Loucy (cell line): ENCODE measurements at regions not wholly inside any gene's neighbourhood (a gene's known extent, or its start where the extent isn't known, plus 50 kb on each side); places are given as distances from the start of the nearest gene placed in this dataset.

Experiments
- H2AFZ ChIP-seq: fragments of 200-600 bp; sonication (generic); 2 replicates; pipeline ENCODE4 v1.6.0; 2016; ENCODE audit warnings: antibody characterized with exemption, mild to moderate bottlenecking, low read length, moderate library complexity
- H3F3A ChIP-seq: fragments of 200-600 bp; 2 replicates; pipeline ENCODE4 v1.6.0; 2016; ENCODE audit warnings: antibody characterized with exemption, low read depth, mild to moderate bottlenecking
- H3K27me3 ChIP-seq: fragments of 200-600 bp; sonication (generic); 2 replicates; pipeline ENCODE4 v1.6.1; 2014; ENCODE audit warnings: low read length, mild to moderate bottlenecking; ENCODE audit not compliant: insufficient read depth, poor library complexity, severe bottlenecking
- H3K36me3 ChIP-seq: fragments of 200-600 bp; sonication (generic); 2 replicates; pipeline ENCODE4 v1.6.1; 2016; ENCODE audit warnings: low read length; ENCODE audit not compliant: insufficient read depth
- H3K4me1 ChIP-seq: fragments of 200-600 bp; sonication (generic); 2 replicates; pipeline ENCODE4 v1.5.1; 2014; ENCODE audit warnings: low read length, mild to moderate bottlenecking; ENCODE audit not compliant: insufficient read depth, poor library complexity, severe bottlenecking
- H3K4me2 ChIP-seq: fragments of 200-600 bp; sonication (generic); 2 replicates; pipeline ENCODE4 v1.6.0; 2014; ENCODE audit warnings: antibody characterized with exemption, low read length, low read depth, mild to moderate bottlenecking; ENCODE audit not compliant: poor library complexity, severe bottlenecking
- H3K4me3 ChIP-seq: fragments of 200-600 bp; sonication (generic); 2 replicates; pipeline ENCODE4 v1.5.1; 2014; ENCODE audit warnings: low read length, mild to moderate bottlenecking, mixed read lengths; ENCODE audit not compliant: poor library complexity, severe bottlenecking
- H3K79me2 ChIP-seq: fragments of 200-600 bp; sonication (generic); 2 replicates; pipeline ENCODE4 v1.6.1; 2014; ENCODE audit warnings: low read length; ENCODE audit not compliant: insufficient read depth
- H3K9ac ChIP-seq: fragments of 200-600 bp; sonication (generic); 2 replicates; pipeline ENCODE4 v1.6.0; 2014; ENCODE audit warnings: mild to moderate bottlenecking, low read depth, low read length, moderate library complexity; ENCODE audit not compliant: poor library complexity, severe bottlenecking
- H3K9me2 ChIP-seq: fragments of 200-600 bp; sonication (generic); replicated peaks from 2 replicates; pipeline ENCODE4 v1.6.1; 2016; ENCODE audit warnings: low read depth, low read length, mixed read lengths
- H3K9me3 ChIP-seq: fragments of 200-600 bp; sonication (generic); 2 replicates; pipeline ENCODE4 v1.6.1; 2014; ENCODE audit warnings: mild to moderate bottlenecking, antibody characterized with exemption, low read length, low read depth; ENCODE audit not compliant: insufficient read depth
- H4K20me1 ChIP-seq: fragments of 200-600 bp; sonication (generic); 2 replicates; pipeline ENCODE4 v1.6.0; 2014; ENCODE audit warnings: antibody characterized with exemption, low read length, mild to moderate bottlenecking; ENCODE audit not compliant: insufficient read depth, poor library complexity, severe bottlenecking
- EZH2phosphoT487 ChIP-seq: fragments of 200-600 bp; IDR thresholded peaks from 2 replicates; pipeline ENCODE4 v1.6.1; 2018; ENCODE audit warnings: antibody characterized with exemption, mild to moderate bottlenecking, moderate library complexity, borderline replicate concordance
- TF ChIP-seq, protein P1 (sequence below): fragments of 200-600 bp; sonication (generic); conservative IDR thresholded peaks from 2 replicates; pipeline ENCODE4 v1.5.1; 2014; ENCODE audit warnings: mild to moderate bottlenecking, antibody characterized with exemption, low read length

- TF ChIP-seq, protein P1, sequence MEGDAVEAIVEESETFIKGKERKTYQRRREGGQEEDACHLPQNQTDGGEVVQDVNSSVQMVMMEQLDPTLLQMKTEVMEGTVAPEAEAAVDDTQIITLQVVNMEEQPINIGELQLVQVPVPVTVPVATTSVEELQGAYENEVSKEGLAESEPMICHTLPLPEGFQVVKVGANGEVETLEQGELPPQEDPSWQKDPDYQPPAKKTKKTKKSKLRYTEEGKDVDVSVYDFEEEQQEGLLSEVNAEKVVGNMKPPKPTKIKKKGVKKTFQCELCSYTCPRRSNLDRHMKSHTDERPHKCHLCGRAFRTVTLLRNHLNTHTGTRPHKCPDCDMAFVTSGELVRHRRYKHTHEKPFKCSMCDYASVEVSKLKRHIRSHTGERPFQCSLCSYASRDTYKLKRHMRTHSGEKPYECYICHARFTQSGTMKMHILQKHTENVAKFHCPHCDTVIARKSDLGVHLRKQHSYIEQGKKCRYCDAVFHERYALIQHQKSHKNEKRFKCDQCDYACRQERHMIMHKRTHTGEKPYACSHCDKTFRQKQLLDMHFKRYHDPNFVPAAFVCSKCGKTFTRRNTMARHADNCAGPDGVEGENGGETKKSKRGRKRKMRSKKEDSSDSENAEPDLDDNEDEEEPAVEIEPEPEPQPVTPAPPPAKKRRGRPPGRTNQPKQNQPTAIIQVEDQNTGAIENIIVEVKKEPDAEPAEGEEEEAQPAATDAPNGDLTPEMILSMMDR = no peak
- no peak for TF ChIP-seq EZH2phosphoT487
- Histone ChIP-seq H3K27me3 (no peaks in the 10 kb centered on the region), H3K36me3 (no peaks in the 10 kb centered on the region), H3K4me1 (no peaks in the 10 kb centered on the region), H3K79me2 (no peaks in the 10 kb centered on the region), H2AFZ (no peak overlapping the region), H3K4me3 (no peak overlapping the region), H3K9ac (no peak overlapping the region), H3K4me2 (no peak overlapping the region), H3K9me2 (no peaks in the 10 kb centered on the region), H3F3A (no peaks in the 10 kb centered on the region), H4K20me1 (no peaks in the 10 kb centered on the region), H3K9me3 (no peaks in the 10 kb centered on the region)
Measured at GRCh38 chr13:53499576-53500133, 471.0 kb downstream of the OLFM4 start.

- H4K20me1 ChIP-seq = no peaks in the 10 kb centered on the region
- no peaks in the 10 kb centered on the region for H3K27me3 ChIP-seq
- no peak overlapping the region for H2AFZ ChIP-seq
- H3K4me1 ChIP-seq = no peaks in the 10 kb centered on the region
- H3K36me3 ChIP-seq = no peaks in the 10 kb centered on the region
- H3K4me2 ChIP-seq = no peak overlapping the region
- no peaks in the 10 kb centered on the region for H3F3A ChIP-seq
- no peak overlapping the region for H3K4me3 ChIP-seq
- no peaks in the 10 kb centered on the region for H3K9me2 ChIP-seq
- H3K9me3 ChIP-seq = no peaks in the 10 kb centered on the region
- TF ChIP-seq EZH2phosphoT487 = no peak
- TF ChIP-seq, protein P1 = no peak
- no peak overlapping the region for H3K9ac ChIP-seq
- H3K79me2 ChIP-seq = no peaks in the 10 kb centered on the region
Measured at GRCh38 chr13:53501387-53501786, 472.8 kb downstream of the OLFM4 start.

DNA sequence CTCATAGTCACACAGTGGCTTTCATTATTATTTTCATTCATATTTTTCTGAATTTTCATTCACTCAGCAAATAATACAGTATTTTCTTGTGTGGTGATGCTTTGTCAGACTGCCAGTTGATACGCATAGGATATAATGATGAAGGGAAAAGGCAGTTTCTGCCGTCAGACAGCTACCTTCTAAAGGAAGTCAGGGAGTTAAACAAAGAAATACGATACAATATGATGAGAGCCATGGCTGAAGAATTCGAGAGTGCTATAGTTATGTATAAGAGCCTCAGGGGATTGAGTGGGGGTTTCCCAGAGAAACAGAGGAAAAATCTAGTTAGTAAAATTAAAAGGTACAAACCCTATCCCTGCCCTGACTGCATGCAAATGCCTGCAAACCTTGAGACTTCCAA, 479.1 kb downstream of the OLFM4 start:
- H3K36me3 ChIP-seq = no peaks in the 10 kb centered on the region
- no peaks in the 10 kb centered on the region for H3K4me1 ChIP-seq
- H3F3A ChIP-seq = no peaks in the 10 kb centered on the region
- H3K4me3 ChIP-seq = no peak overlapping the region
- no peak overlapping the region for H2AFZ ChIP-seq
- no peak overlapping the region for H3K4me2 ChIP-seq
- TF ChIP-seq, protein P1 = no peak
- TF ChIP-seq EZH2phosphoT487 = no peak
- H3K9me2 ChIP-seq = no peaks in the 10 kb centered on the region
- no peak overlapping the region for H3K9ac ChIP-seq
- no peaks in the 10 kb centered on the region for H3K27me3 ChIP-seq
- H3K79me2 ChIP-seq = no peaks in the 10 kb centered on the region
- H4K20me1 ChIP-seq = no peaks in the 10 kb centered on the region
- no peaks in the 10 kb centered on the region for H3K9me3 ChIP-seq
